ENCODE measurements at regions not wholly inside any gene's neighbourhood (a gene's known extent, or its start where the extent isn't known, plus 50 kb on each side); places are given as distances from the start of the nearest gene placed in this dataset.

- H3K9me3 ChIP-seq (ENCODE audit: control insufficient read depth, low read length) = no peaks in the 10 kb centered on the region
- no peaks in the 10 kb centered on the region for H3K36me3 ChIP-seq (ENCODE audit: control insufficient read depth, insufficient read depth, low read length, severe bottlenecking)
- H3K4me1 ChIP-seq (ENCODE audit: control insufficient read depth, insufficient read depth, low read length) = peaks cover 11% of the 10 kb centered on the region
- peak; percentile 29 for DNase-seq (ENCODE audit: low read depth)
- H3K27me3 ChIP-seq (replicated peaks; ENCODE audit: control insufficient read depth, insufficient read depth, low read length) = peaks cover 76% of the 10 kb centered on the region
- no peak overlapping the region for H3K9ac ChIP-seq (ENCODE audit: low read length)
- H3K4me3 ChIP-seq (ENCODE audit: low read length) = no peak overlapping the region
Measured at GRCh38 chr11:43557553-43558110, 122.9 kb upstream of the HSD17B12 start.

DNA sequence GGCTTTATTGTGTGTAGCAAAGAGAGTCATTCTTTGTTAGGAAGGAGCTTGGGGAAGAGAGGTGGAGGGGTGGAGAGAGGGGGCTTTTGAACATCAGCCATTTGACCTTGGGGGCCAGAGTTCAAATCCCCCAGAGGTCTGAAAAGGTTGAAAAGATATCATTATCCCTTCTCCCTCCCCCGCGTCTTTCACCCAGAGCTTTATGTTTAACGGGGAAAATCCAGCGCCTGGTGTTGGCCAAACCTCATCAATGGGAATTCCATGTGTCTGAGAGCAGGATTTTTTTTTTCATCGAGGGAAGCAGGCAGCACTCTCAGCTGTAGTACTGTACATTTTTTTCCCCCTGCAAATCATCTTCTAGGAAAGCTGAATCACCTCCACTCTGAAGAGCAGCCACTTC is 122.4 kb upstream of the HSD17B12 start:
- DNase-seq (ENCODE audit: low read depth) = no peak
- Histone ChIP-seq H3K4me1 (ENCODE audit: control insufficient read depth, insufficient read depth, low read length) (peaks cover 11% of the 10 kb centered on the region), H3K36me3 (ENCODE audit: control insufficient read depth, insufficient read depth, low read length, severe bottlenecking) (no peaks in the 10 kb centered on the region), H3K27me3 (replicated peaks; ENCODE audit: control insufficient read depth, insufficient read depth, low read length) (peaks cover 72% of the 10 kb centered on the region), H3K9ac (ENCODE audit: low read length) (no peak overlapping the region), H3K9me3 (ENCODE audit: control insufficient read depth, low read length) (no peaks in the 10 kb centered on the region), H3K4me3 (ENCODE audit: low read length) (no peak overlapping the region)

DNA sequence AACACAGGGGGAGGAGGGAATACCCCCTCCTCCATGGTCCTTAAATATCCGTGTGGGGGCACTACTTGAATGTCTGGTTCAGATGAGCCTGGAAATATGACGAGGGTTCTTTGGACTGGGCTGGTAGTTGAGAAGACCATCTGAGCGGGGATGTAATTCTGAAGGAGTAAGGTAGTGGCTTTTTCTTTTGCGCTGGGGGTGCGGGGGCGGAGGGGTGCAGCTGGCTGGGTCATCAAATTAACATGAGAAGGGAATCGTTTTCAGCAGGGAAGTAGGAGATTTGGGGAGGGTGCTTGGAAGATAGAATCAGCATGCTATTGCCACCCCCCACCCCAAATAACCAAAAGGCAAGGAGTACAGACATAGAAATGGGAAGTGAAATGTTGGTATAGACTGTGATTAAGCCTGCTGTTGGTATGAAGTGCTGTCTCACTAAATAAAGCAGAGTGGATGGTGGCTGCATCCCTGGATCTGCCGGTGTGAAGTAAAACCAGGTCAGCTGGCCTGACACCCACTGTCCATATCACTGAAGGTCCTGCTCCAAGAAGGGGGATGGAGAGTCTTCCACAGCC is 121.9 kb upstream of the HSD17B12 start:
- Histone ChIP-seq H3K4me1 (ENCODE audit: control insufficient read depth, insufficient read depth, low read length) (peaks cover 11% of the 10 kb centered on the region), H3K9ac (ENCODE audit: low read length) (no peak overlapping the region), H3K4me3 (ENCODE audit: low read length) (no peak overlapping the region), H3K9me3 (ENCODE audit: control insufficient read depth, low read length) (no peaks in the 10 kb centered on the region), H3K27me3 (replicated peaks; ENCODE audit: control insufficient read depth, insufficient read depth, low read length) (peaks cover 67% of the 10 kb centered on the region), H3K36me3 (ENCODE audit: control insufficient read depth, insufficient read depth, low read length, severe bottlenecking) (no peaks in the 10 kb centered on the region)
- no peak for DNase-seq (ENCODE audit: low read depth)

DNA sequence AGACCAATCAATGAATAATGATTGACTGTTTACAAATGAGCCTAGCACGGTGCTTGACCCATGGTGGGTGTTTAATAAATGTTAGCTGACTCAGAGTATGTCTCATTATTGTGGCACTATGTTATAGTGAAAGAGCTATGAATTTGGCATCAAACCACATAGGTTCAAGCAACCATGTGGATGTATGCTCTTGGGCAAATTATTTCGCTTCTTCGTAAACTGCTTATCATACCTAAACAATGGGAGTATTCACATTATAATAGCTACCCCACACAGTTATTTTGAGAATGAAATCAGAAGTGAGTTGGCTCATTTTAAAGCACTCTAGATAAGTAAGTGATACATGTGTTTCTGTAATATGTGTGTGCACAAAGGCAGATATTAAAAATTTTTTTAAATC is 118.7 kb upstream of the HSD17B12 start:
- Histone ChIP-seq H3K27me3 (replicated peaks; ENCODE audit: control insufficient read depth, insufficient read depth, low read length) (peaks cover 43% of the 10 kb centered on the region), H3K36me3 (ENCODE audit: control insufficient read depth, insufficient read depth, low read length, severe bottlenecking) (no peaks in the 10 kb centered on the region)

GRCh38 chr11:43567396-43567975 is 113.1 kb upstream of the HSD17B12 start:
- H3K9ac ChIP-seq (ENCODE audit: low read length) = no peak overlapping the region
- H3K4me3 ChIP-seq (ENCODE audit: low read length) = no peak overlapping the region
- H3K27me3 ChIP-seq (replicated peaks; ENCODE audit: control insufficient read depth, insufficient read depth, low read length) = peaks cover 34% of the 10 kb centered on the region
- no peaks in the 10 kb centered on the region for H3K9me3 ChIP-seq (ENCODE audit: control insufficient read depth, low read length)
- H3K4me1 ChIP-seq (ENCODE audit: control insufficient read depth, insufficient read depth, low read length) = no peaks in the 10 kb centered on the region
- no peaks in the 10 kb centered on the region for H3K36me3 ChIP-seq (ENCODE audit: control insufficient read depth, insufficient read depth, low read length, severe bottlenecking)
- DNase-seq (ENCODE audit: low read depth) = peak; percentile 78

More for the DNA sequence above, 118.7 kb upstream of the HSD17B12 start:
- no peaks in the 10 kb centered on the region for H3K9me3 ChIP-seq (ENCODE audit: control insufficient read depth, low read length)
- no peak overlapping the region for H3K4me3 ChIP-seq (ENCODE audit: low read length)
- no peaks in the 10 kb centered on the region for H3K4me1 ChIP-seq (ENCODE audit: control insufficient read depth, insufficient read depth, low read length)
- H3K9ac ChIP-seq (ENCODE audit: low read length) = no peak overlapping the region
- DNase-seq (ENCODE audit: low read depth) = no peak

GRCh38 chr11:43573233-43573632 is 107.3 kb upstream of the HSD17B12 start:
- Histone ChIP-seq H3K36me3 (ENCODE audit: control insufficient read depth, insufficient read depth, low read length, severe bottlenecking) (no peaks in the 10 kb centered on the region), H3K9ac (ENCODE audit: low read length) (no peak overlapping the region), H3K27me3 (replicated peaks; ENCODE audit: control insufficient read depth, insufficient read depth, low read length) (peaks cover 55% of the 10 kb centered on the region), H3K4me1 (ENCODE audit: control insufficient read depth, insufficient read depth, low read length) (peaks cover 24% of the 10 kb centered on the region), H3K9me3 (ENCODE audit: control insufficient read depth, low read length) (no peaks in the 10 kb centered on the region), H3K4me3 (ENCODE audit: low read length) (no peak overlapping the region)
- DNase-seq (ENCODE audit: low read depth) = no peak

DNA sequence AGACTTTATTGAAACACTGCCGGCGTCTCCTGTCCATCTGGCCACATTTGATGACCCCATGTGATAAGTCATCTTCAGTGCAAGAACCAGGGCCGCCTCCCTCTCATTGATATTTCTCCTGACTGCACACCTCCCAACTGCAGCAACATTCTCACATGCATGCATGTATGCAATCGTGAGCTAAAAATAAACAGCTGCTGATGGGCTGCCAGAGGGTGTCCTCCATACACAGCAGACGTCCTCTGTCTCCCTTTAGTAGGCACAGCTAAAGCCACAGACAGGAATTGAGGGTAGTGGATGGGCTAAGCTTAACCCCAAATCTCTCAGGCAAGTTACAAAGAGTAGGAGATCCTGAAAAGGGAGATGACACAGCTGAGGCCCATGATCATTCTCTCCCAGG is 106.7 kb upstream of the HSD17B12 start:
- Histone ChIP-seq H3K27me3 (replicated peaks; ENCODE audit: control insufficient read depth, insufficient read depth, low read length) (peaks cover 56% of the 10 kb centered on the region), H3K4me1 (ENCODE audit: control insufficient read depth, insufficient read depth, low read length) (peaks cover 26% of the 10 kb centered on the region), H3K36me3 (ENCODE audit: control insufficient read depth, insufficient read depth, low read length, severe bottlenecking) (no peaks in the 10 kb centered on the region), H3K4me3 (ENCODE audit: low read length) (no peak overlapping the region), H3K9me3 (ENCODE audit: control insufficient read depth, low read length) (no peaks in the 10 kb centered on the region), H3K9ac (ENCODE audit: low read length) (no peak overlapping the region)
- DNase-seq (ENCODE audit: low read depth) = no peak

DNA sequence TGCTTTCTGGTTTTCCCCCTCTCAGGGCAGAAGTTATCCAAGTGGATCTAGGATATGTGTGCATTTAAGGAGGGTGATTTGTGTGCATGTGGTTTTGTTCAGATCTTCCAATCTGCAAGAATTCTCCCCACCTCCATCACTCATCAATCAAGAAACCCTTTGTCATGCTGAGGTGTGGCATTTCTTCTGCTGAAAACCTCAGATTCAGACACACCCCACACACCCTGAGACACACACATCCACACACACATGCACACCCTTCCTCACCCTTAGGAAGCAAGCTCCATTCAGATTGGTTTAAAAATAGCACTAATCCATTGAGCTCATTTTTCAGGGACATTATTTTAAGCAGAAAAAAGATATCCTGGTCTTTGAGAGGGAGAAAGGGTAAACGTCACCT is 106.1 kb upstream of the HSD17B12 start:
- H3K4me3 ChIP-seq (ENCODE audit: low read length) = no peak overlapping the region
- H3K27me3 ChIP-seq (replicated peaks; ENCODE audit: control insufficient read depth, insufficient read depth, low read length) = peaks cover 50% of the 10 kb centered on the region
- H3K9ac ChIP-seq (ENCODE audit: low read length) = no peak overlapping the region
- H3K36me3 ChIP-seq (ENCODE audit: control insufficient read depth, insufficient read depth, low read length, severe bottlenecking) = no peaks in the 10 kb centered on the region
- peaks cover 26% of the 10 kb centered on the region for H3K4me1 ChIP-seq (ENCODE audit: control insufficient read depth, insufficient read depth, low read length)
- no peak for DNase-seq (ENCODE audit: low read depth)
- no peaks in the 10 kb centered on the region for H3K9me3 ChIP-seq (ENCODE audit: control insufficient read depth, low read length)

- Histone ChIP-seq H3K4me1 (ENCODE audit: control insufficient read depth, insufficient read depth, low read length) (peaks cover 30% of the 10 kb centered on the region), H3K9me3 (ENCODE audit: control insufficient read depth, low read length) (no peaks in the 10 kb centered on the region), H3K36me3 (ENCODE audit: control insufficient read depth, insufficient read depth, low read length, severe bottlenecking) (no peaks in the 10 kb centered on the region), H3K27me3 (replicated peaks; ENCODE audit: control insufficient read depth, insufficient read depth, low read length) (peaks cover 42% of the 10 kb centered on the region), H3K4me3 (ENCODE audit: low read length) (peak overlapping the region; percentile 79), H3K9ac (ENCODE audit: low read length) (no peak overlapping the region)
- peak; percentile 59 for DNase-seq (ENCODE audit: low read depth)
Measured at GRCh38 chr11:43574949-43575912, 105.3 kb upstream of the HSD17B12 start.

DNA sequence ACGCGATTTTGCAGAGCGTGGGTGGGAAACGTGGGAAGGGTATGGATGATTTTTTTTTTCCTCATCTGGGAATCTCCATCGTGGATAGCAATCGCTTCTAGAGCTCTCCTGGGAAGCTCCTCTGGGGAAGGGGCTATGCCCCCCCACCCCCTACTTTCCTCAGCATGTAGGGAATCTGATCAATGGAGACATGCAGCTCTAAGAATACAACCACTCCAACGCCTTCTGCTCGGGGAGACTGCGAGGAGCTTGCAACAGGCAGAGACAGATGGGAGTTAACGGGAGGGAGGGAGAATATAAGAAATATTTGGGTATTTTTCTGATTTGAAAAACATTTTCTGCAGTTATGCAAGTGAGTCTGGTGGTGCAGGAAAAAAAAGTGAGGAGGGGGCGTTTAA is 104.6 kb upstream of the HSD17B12 start:
- Histone ChIP-seq H3K4me3 (ENCODE audit: low read length) (peak overlapping the region; percentile 79), H3K9ac (ENCODE audit: low read length) (no peak overlapping the region), H3K36me3 (ENCODE audit: control insufficient read depth, insufficient read depth, low read length, severe bottlenecking) (no peaks in the 10 kb centered on the region), H3K4me1 (ENCODE audit: control insufficient read depth, insufficient read depth, low read length) (peaks cover 30% of the 10 kb centered on the region), H3K9me3 (ENCODE audit: control insufficient read depth, low read length) (no peaks in the 10 kb centered on the region), H3K27me3 (replicated peaks; ENCODE audit: control insufficient read depth, insufficient read depth, low read length) (peaks cover 41% of the 10 kb centered on the region)
- DNase-seq (ENCODE audit: low read depth) = peak; percentile 14

DNA sequence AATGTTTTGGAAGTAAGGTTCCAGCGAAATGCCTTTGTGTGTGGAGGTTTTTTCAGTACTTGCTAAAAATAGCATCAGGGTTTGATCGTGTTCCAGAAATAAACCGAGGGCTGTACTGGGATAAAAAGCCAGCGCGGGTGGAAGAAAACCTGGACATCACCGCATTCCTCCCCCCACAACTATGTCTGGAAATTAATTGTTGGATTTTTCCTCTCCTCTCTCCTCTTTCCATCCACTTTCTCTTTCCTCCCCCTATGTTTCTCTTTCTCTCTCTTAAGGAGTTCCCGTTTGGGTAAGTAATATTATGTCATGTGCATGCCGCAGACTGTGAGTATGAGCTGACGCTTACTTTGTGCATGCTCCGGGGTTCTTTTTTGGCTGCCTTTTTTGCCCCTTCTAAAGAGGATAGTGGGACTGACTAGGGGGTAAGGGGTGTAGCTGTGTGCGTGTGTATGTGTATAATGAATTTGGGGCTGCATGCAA is 104.2 kb upstream of the HSD17B12 start:
- H3K4me1 ChIP-seq (ENCODE audit: control insufficient read depth, insufficient read depth, low read length) = peaks cover 31% of the 10 kb centered on the region
- H3K27me3 ChIP-seq (replicated peaks; ENCODE audit: control insufficient read depth, insufficient read depth, low read length) = peaks cover 41% of the 10 kb centered on the region
- peak; percentile 19 for DNase-seq (ENCODE audit: low read depth)
- peak overlapping the region; percentile 79 for H3K4me3 ChIP-seq (ENCODE audit: low read length)
- no peaks in the 10 kb centered on the region for H3K36me3 ChIP-seq (ENCODE audit: control insufficient read depth, insufficient read depth, low read length, severe bottlenecking)
- H3K9ac ChIP-seq (ENCODE audit: low read length) = no peak overlapping the region
- no peaks in the 10 kb centered on the region for H3K9me3 ChIP-seq (ENCODE audit: control insufficient read depth, low read length)
